ENCODE measurements at regions not wholly inside any gene's neighbourhood (a gene's known extent, or its start where the extent isn't known, plus 50 kb on each side); places are given as distances from the start of the nearest gene placed in this dataset.

DNA sequence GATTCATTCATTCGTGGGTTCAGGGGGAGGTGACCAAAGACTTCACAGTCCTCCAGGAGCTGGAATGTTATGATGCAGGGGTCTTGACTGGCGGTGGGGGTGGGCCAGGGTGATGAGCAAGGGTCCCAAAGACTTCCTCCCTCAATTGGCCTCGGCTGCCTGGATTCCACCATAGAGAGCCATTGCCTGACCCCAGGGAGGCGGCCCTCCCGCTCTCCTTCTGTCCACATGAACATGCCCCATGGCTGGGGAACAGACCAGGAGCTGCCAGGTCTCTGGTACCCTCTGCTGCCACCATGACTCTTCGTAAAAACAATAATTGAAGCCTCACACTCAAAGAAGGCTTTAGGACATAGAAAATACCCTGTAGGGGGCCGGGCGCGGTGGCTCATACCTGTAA is 102.5 kb upstream of the CASZ1 start:
- TF ChIP-seq GATA2 (IDR thresholded peaks at IDR 0.05; ENCODE audit: low read depth, low read length) (no peak), GATA3 (IDR thresholded peaks at IDR 0.05; ENCODE audit: low read depth, low read length) (no peak)

Data from SH-SY5Y (cell line).